Activated naive CD8-positive, alpha-beta T cell (primary cell): ENCODE measurements at regions not wholly inside any gene's neighbourhood (a gene's known extent, or its start where the extent isn't known, plus 50 kb on each side); places are given as distances from the start of the nearest gene placed in this dataset.

ENCODE experiments used
- H3K27ac Mint-ChIP-seq: one replicate; pipeline ENCODE4 v1.8.0; 2021; ENCODE audit warnings: mixed read lengths
- H3K27me3 Mint-ChIP-seq: one replicate; pipeline ENCODE4 v1.8.0; 2021; ENCODE audit warnings: mixed read lengths
- H3K36me3 Mint-ChIP-seq: one replicate; pipeline ENCODE4 v1.8.0; 2021; ENCODE audit warnings: mixed read lengths
- H3K4me1 Mint-ChIP-seq: one replicate; pipeline ENCODE4 v1.8.0; 2021; ENCODE audit warnings: low read depth, mixed read lengths
- H3K4me3 Mint-ChIP-seq: one replicate; pipeline ENCODE4 v1.8.0; 2021; ENCODE audit warnings: mild to moderate bottlenecking, mixed read lengths
- H3K9me3 Mint-ChIP-seq: one replicate; pipeline ENCODE4 v1.8.0; 2021; ENCODE audit warnings: low read depth, mixed read lengths

DNA sequence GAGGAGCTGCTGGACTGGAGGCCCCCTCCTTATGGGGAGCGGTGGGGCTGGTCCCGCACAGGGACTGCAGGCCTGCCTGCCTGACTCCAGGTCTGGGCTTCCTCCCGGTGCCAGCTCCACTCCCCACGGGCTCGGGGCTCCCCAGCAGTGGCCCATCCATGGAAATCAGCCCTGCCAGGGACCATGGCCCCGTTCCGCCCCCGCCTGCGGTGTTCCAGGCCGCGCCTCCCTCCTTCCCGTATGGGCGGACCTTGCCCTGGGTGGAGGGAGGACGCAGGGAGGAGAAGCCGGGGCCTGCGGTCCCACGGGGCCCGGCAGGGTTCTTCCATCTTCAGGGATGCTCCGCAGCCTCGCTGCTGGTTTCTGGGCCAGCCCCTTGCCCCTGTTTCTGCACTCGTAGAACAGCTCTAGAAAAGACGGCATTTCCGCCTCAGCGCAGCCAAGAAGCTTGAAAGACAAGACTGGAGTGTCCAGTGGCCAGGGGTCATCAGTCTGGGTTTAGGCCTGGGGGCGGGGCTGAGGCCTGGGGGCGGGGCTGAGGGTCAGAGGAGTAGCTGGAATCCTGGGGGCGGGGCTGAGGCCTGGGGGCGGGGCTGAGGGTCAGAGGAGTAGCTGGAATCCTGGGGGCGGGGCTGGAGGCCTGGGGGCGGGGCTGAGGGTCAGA is 1330.6 kb downstream of the BRD1 start:
- Mint-ChIP-seq H3K27me3 (peaks cover 6% of the 10 kb centered on the region), H3K9me3 (no peaks in the 10 kb centered on the region), H3K4me1 (peaks cover 1% of the 10 kb centered on the region), H3K4me3 (no peak overlapping the region), H3K27ac (no peak overlapping the region), H3K36me3 (no peaks in the 10 kb centered on the region)

DNA sequence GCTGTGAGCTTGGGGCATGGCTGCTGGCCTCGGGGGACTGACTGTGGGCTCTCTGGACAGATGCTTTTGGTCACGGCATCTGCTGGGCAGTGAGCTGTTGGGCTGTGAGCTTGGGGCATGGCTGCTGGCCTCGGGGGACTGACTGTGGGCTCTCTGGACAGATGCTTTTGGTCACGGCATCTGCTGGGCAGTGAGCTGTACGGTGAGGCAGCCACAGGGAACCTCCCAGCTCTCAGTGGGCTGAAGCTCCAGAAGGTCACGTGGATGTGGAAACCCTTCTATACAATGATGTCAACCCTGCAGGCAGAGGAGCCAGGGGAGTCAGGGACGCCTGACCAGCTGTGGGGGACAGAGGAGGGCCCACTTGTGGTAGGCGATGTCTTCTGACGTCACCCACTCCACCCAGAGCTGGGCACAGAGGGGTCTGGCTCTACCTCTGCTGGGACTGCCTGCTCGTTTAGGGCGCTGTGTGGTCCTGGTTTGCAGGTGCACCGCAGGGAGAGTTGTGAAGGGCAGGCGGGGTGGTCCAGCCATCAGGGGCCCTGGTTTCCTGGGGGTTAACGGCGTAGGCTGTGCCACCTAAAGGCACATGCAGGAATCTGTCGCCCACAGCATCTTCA is 1331.3 kb downstream of the BRD1 start:
- H3K27ac Mint-ChIP-seq = no peak overlapping the region
- peaks cover 8% of the 10 kb centered on the region for H3K27me3 Mint-ChIP-seq
- peaks cover 1% of the 10 kb centered on the region for H3K4me1 Mint-ChIP-seq
- no peaks in the 10 kb centered on the region for H3K36me3 Mint-ChIP-seq
- H3K9me3 Mint-ChIP-seq = no peaks in the 10 kb centered on the region
- H3K4me3 Mint-ChIP-seq = no peak overlapping the region

DNA sequence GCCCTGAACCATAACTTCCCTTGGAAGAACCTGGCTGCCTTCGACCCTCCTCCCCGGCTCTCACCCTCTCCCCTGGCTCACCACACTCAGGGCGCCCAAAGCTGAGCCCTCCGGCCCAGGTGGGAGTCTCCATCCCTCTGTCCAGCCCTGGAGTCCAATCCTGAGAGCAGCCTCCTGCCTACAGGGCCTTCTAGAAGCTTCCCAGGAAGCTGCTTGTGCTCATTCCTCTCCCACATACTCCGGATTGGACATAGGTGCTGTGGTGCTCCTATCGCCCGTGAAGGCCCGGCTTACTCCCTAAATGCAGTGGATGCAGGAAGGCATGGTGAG is 1332.0 kb downstream of the BRD1 start:
- H3K4me3 Mint-ChIP-seq = no peak overlapping the region
- no peaks in the 10 kb centered on the region for H3K9me3 Mint-ChIP-seq
- no peak overlapping the region for H3K27ac Mint-ChIP-seq
- H3K4me1 Mint-ChIP-seq = peaks cover 1% of the 10 kb centered on the region
- no peaks in the 10 kb centered on the region for H3K36me3 Mint-ChIP-seq
- peaks cover 8% of the 10 kb centered on the region for H3K27me3 Mint-ChIP-seq

DNA sequence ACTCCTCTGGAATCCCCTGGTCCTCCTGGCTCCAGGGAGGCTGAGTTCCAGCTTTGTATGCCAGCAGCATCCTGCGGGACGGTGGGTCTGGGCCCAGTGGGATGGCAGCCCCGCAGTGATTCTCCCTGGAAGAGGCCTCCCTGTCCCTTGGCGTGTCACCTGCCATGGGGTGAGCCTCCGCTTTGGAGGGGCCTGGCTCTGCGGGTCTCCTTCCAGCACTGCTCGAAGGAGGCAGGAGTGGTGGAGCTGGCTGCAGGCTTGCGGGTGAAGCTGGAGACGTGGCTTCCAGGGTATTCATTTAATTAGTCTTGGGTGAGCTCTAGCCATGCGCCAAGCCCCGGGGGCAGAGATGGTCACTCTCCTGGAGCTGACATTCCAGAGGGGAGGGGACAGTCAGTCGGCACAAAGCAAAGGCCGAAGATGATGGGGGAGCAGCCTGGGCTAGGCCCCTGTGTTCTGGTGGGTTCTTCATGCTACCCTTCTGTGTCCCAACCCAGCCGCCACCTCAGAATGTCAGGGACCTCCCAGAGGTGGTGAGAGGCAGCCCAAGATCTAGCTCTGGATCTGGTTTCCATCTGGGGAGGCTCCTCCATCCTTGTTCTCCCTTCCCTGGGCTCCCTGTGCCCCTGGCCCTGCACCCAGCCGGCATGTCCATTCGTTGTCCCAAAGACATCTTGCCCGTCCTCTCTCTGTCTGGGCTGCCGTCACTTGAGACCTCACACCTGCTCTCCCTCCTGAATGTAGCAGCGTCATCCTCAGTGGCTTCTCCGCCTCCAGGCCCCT is 1332.5 kb downstream of the BRD1 start:
- H3K4me1 Mint-ChIP-seq = peaks cover 1% of the 10 kb centered on the region

DNA sequence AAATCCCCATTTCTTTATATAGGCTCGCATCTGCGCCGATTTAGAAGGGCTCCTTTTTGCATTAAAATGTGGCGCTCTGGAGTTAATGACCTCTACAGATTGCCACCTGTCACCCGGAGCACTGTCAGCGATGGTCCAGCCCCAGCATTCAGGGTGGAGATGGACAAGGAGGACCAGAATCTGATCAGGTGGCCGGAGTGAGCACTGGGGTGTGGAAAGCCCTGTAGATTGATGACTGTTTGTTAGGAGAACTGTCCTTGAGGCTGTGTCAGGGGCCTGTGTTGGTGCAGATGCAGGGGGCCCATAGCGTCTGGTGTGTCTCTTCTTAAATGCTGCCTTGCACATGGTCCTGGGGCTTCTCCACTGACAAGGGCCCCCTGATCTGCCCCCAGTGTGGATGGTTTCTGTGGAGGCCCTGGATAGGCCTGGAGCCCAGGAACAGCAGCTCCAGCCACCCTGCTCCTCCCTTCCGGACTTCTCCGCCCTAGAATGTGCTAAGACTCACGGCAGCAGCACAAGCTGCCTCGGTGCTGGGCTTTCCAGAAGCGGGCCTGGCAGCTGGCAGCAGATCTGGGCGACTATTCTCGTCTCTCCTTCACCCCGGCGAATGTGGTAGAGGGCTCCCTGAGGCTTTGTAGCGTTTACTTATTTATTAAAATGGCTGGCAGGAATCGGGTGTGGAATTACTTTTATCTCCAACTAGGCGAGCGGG is 1333.3 kb downstream of the BRD1 start:
- Mint-ChIP-seq H3K27ac (no peak overlapping the region), H3K36me3 (no peaks in the 10 kb centered on the region), H3K4me3 (no peak overlapping the region), H3K27me3 (peaks cover 8% of the 10 kb centered on the region), H3K4me1 (peaks cover 1% of the 10 kb centered on the region), H3K9me3 (no peaks in the 10 kb centered on the region)

More for the DNA sequence above, 1332.5 kb downstream of the BRD1 start:
- Mint-ChIP-seq H3K36me3 (no peaks in the 10 kb centered on the region), H3K9me3 (no peaks in the 10 kb centered on the region), H3K27me3 (peaks cover 8% of the 10 kb centered on the region), H3K4me3 (no peak overlapping the region), H3K27ac (no peak overlapping the region)

DNA sequence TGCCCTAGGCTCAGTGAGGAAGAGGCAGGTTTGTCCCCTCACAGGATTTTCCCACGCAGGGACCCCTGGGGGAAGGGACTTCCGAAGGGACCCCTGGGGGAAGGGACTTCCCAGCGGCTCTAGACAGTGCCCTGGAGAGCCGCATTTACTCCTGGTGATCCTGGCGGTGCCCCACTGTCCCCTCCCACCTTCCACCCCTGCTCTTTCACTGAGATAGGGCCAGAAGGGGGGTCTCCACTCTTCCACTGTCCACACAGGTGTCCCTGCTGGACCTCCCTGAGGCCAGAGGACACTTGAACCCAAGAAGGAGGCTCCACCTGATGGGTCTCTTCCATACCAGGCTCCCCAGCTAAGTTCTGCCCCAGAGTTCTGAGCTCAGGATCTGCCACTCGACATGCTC is 1333.9 kb downstream of the BRD1 start:
- no peaks in the 10 kb centered on the region for H3K36me3 Mint-ChIP-seq
- H3K9me3 Mint-ChIP-seq = no peaks in the 10 kb centered on the region
- peaks cover 1% of the 10 kb centered on the region for H3K4me1 Mint-ChIP-seq
- no peak overlapping the region for H3K4me3 Mint-ChIP-seq
- H3K27me3 Mint-ChIP-seq = peaks cover 8% of the 10 kb centered on the region
- no peak overlapping the region for H3K27ac Mint-ChIP-seq

DNA sequence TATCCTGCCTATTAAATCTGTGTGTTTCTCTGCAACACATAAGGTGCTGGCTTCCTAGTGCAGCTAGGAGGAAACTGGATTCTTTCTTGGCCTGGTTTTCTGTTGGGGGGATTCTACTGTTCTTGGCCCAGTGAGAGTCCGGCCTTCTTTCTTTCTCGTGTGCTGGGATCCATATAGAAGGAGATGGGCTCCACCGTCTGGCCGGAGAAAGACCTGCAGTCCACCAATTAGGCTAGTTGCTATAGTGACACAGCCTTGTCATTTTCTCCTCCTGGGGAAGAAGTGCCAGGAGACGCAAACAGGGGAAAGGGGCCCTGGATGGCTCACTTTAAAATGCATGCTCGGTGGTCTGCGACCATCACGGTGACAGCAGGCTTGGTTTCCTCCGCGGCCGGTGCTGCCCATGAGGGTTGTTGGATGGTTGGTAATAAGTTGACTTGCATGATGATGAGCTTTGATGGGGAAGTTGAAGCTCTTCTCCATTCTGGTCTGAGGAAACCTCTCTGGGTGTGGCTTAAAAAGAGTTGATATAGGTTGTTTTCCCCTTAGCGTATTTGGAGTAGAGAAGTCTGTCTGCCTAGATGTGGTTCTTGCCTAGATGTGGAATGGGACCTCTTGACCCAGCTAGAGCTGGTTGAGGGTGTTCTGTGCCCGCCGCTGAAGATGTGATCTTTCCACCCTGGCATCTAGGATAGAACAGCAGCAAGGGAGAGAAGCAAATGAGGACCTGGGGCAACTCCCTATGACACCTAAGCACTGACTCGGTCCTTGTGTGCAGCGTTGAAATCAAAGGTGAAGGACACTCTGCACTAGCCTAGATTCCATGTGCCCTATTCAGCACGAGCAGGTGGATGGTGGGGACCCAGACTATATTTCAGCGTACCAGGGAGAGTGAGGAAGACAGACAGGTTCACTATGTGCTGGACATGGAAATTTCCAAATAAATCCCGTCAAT is 1335.0 kb downstream of the BRD1 start:
- Mint-ChIP-seq H3K36me3 (no peaks in the 10 kb centered on the region), H3K27me3 (peaks cover 18% of the 10 kb centered on the region), H3K9me3 (no peaks in the 10 kb centered on the region), H3K4me1 (peaks cover 1% of the 10 kb centered on the region), H3K27ac (no peak overlapping the region), H3K4me3 (no peak overlapping the region)

DNA sequence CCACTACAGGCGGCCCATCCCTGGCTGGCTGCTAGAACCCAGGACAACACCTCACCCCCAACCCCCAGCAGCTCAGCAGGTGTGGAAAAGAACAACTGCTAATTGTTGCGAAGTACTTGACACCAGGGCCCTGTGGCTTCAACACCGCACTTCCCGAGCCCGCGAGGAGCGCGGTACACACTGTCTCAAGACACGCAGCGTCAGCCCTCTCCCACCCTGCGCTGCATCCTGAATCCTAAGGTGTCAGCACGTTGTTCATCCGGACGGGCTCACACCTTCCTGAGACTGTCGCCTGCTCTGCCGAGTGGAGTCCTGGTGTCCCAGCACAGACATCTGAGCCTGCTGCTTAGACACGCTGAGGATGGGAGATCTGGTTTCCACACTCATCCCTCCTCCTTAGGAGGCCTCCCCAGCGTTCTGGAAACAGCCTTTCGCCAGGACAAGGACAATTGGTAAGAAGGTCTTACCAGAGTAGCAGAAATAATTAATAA is 1336.2 kb downstream of the BRD1 start:
- Mint-ChIP-seq H3K27me3 (peaks cover 21% of the 10 kb centered on the region), H3K4me3 (no peak overlapping the region), H3K27ac (no peak overlapping the region), H3K4me1 (peaks cover 1% of the 10 kb centered on the region), H3K36me3 (no peaks in the 10 kb centered on the region), H3K9me3 (no peaks in the 10 kb centered on the region)

DNA sequence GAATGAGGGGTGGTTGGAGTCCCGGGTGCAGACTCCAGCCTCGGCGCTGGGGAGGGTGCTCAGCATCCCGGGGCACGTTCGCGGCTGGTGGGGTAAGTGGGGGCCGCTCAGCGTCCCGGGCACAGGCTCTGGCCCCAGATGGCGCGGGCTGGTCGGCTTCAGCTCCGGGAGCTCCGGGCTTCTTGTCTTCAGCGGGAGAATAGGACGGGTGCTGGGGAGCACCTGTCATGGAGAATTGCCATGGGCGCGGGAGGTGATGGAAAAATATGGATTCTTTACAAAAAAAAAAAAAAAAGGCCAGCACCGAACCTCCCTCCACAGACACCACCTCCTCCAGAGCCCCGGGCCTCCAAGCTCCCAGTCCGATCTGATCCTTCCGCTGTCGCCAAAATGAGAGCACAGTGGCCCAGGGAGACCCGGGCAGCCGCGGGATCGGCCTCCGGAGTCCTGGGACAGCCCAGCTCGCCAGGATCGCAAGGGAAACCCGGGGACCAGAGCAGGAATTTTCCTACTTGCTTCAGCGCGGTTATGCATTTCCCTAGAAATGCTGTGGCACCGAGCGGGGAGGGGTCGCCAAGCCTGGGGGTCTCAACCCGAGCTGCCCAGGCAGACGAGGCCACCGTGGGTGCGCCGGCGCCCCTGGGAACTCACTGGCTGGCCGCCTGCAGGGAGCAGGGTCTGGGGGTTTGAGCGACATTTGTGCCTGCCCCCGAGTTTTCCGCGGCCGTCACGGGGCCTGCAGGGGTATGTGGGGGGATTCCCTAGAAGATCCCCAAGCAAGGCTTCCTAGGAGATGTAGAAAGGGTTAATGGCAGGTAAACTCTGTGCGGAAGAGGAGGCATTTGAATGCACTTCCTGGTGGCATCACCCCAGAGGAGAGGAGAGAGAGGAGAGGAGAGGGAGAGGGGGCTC is 1336.9 kb downstream of the BRD1 start:
- Mint-ChIP-seq H3K9me3 (no peaks in the 10 kb centered on the region), H3K4me1 (peaks cover 1% of the 10 kb centered on the region), H3K27ac (no peak overlapping the region)

DNA sequence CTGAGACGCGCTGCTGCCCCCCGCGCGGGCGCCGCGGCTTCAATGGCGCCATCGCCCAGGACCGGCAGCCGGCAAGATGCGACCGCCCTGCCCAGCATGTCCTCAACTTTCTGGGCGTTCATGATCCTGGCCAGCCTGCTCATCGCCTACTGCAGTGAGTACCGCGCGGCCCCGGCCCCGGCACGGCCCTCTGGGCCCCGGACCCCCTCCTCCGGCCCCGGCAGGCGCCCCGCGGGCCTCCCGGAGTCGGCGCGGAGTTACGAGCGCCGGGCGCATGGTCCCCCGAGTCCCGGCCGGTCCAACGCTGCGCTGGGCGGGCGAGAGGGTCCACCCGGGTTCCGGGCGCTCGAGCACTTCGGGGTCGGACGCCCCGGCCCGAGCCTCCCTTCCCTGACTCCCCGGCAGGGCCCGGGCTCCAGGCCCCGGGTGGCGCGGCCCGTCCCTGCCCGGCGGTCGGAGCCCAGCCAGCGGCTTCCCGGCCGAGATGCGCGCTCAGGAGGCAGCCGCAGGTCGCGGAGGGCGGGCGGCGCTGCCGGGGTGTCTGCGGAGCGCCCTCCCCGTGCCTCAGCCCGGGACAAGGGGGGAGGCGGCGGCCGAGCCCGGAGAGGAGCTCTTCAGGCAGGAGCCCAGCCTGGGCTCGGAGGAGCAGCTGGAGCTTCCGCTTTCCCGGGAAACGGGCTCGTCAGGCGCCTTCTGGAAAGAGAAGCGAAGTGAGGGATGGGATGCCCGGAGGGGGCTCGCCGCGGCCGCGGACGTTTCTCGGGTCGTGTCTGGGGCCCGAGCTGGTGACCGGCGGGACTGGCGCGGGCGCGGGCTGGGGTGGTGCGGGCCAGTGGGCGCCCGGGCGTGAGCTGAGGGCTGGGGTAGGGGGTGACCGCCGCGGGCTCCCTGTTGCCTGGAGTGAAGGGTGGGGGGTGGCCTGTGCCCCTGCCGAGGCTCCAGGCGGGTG is 1337.8 kb downstream of the BRD1 start:
- H3K27ac Mint-ChIP-seq = no peak overlapping the region
- peaks cover 19% of the 10 kb centered on the region for H3K27me3 Mint-ChIP-seq
- peaks cover 1% of the 10 kb centered on the region for H3K4me1 Mint-ChIP-seq
- H3K36me3 Mint-ChIP-seq = no peaks in the 10 kb centered on the region
- H3K4me3 Mint-ChIP-seq = no peak overlapping the region
- H3K9me3 Mint-ChIP-seq = no peaks in the 10 kb centered on the region

More for the DNA sequence above, 1336.9 kb downstream of the BRD1 start:
- Mint-ChIP-seq H3K36me3 (no peaks in the 10 kb centered on the region), H3K4me3 (no peak overlapping the region), H3K27me3 (peaks cover 20% of the 10 kb centered on the region)

DNA sequence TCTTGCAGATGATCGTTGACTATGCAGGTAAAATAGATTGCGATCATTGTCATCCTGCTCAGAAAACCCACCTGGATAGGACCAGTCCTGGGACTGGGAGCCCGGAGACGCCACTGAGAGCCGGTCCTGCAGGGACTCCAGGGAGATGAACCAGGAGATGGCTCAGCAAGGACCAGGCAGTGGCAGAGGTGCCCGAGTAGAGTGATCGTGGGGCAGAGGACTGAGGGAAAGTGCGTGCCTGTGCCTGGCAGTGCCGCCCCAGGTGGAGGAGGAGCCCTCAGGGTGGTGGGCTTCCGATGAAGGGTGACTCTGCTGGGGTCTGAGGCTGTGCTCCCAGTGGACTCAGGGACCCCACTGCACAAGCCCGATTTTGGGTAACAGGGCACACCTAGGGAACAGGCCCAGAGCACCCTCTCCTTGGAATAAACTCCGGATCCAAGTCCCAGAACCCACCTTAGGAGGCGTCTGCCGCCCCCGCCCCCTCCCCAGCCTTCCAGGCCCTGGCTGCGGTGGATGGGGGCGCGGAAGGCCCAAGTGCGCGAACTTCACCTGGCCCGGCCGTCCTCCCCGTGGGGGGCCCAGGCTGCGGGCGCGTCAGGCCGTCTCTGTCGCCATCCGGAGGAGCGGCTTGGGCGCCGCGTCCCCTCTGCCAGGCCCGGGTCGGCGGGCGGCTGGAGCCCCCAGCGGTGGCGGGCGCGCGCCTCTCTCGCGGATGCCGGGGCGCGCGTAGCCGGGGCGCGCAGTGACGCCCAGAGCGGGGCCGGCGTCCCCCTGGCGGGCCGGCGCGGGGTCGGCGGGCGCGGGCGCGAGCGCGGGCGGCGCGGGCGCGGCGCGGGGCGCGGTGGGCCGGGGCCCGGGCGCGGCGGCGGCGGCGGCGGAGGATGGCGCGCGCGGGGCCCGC is 1338.8 kb downstream of the BRD1 start:
- Mint-ChIP-seq H3K4me1 (peaks cover 1% of the 10 kb centered on the region), H3K4me3 (no peak overlapping the region), H3K27me3 (peaks cover 19% of the 10 kb centered on the region), H3K36me3 (no peaks in the 10 kb centered on the region), H3K9me3 (no peaks in the 10 kb centered on the region), H3K27ac (no peak overlapping the region)

DNA sequence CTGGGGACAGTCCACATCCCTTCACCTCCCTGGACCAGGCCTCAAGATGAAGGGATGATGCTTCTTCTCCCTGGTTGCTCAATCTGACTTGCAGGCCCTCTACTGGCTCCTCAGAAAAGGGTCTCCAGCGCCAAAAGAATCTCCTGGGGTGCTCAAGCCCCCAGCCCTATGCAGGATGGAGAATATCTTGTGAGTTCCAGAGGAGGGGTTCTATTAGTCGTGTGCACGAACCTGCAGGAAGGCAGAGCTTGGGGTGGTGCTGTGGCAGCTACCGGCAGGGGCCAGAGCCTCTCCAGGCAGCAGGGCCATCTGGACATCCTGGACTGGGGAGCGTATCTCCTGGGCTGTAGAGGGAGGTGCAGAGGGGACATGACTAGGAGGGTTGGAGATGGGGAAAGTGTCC is 1339.5 kb downstream of the BRD1 start:
- Mint-ChIP-seq H3K36me3 (no peaks in the 10 kb centered on the region), H3K27me3 (peaks cover 19% of the 10 kb centered on the region), H3K9me3 (no peaks in the 10 kb centered on the region), H3K4me1 (peaks cover 1% of the 10 kb centered on the region), H3K4me3 (no peak overlapping the region), H3K27ac (no peak overlapping the region)
